Retinal pigment epithelial cell (primary cell): ENCODE measurements at regions not wholly inside any gene's neighbourhood (a gene's known extent, or its start where the extent isn't known, plus 50 kb on each side); places are given as distances from the start of the nearest gene placed in this dataset.
A peak's percentile ranks its signal among the peaks of the same experiment; 100 is the strongest.
"Not testable (repeated sequence)": the region's sequence is repeated elsewhere in the genome, so short reads cannot be mapped to it uniquely, and the experiment has no call there.

ENCODE experiments used
- DNase-seq: peaks from one replicate; pipeline ENCODE4 v3.0.0-alpha.2; 2010; ENCODE audit warnings: low read depth
- H3K4me3 ChIP-seq: 2 replicates; pipeline ENCODE4 v1.5.1; 2011; ENCODE audit warnings: mild to moderate bottlenecking, low read length, control low read depth, moderate library complexity
- TF ChIP-seq, protein P1 (sequence below): conservative IDR thresholded peaks from 2 replicates; pipeline ENCODE4 v1.5.1; 2011; ENCODE audit warnings: low read depth, low read length, control low read depth, inconsistent platforms

DNA sequence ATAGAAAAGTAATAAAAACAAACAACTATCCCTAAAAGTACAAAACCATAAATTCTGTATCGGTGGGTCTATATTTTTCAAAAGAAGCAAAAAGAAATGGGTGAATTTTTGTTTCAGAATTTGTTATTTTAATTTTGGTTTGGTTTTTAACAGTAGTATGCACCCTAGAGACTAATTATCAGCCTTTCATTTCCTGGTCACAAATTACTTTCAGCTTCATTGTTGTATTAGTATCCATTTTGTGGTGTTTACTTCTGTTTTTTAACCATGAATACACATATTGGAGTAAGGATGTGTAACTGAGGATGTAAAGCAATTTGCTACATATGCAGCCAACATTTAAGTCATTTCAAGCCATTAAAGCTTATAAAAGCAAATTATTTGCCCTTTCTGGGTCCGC, 97.8 kb downstream of the LUZP4 start:
- TF ChIP-seq, protein P1, sequence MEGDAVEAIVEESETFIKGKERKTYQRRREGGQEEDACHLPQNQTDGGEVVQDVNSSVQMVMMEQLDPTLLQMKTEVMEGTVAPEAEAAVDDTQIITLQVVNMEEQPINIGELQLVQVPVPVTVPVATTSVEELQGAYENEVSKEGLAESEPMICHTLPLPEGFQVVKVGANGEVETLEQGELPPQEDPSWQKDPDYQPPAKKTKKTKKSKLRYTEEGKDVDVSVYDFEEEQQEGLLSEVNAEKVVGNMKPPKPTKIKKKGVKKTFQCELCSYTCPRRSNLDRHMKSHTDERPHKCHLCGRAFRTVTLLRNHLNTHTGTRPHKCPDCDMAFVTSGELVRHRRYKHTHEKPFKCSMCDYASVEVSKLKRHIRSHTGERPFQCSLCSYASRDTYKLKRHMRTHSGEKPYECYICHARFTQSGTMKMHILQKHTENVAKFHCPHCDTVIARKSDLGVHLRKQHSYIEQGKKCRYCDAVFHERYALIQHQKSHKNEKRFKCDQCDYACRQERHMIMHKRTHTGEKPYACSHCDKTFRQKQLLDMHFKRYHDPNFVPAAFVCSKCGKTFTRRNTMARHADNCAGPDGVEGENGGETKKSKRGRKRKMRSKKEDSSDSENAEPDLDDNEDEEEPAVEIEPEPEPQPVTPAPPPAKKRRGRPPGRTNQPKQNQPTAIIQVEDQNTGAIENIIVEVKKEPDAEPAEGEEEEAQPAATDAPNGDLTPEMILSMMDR: no peak
- no peak for DNase-seq
- no peak overlapping the region for H3K4me3 ChIP-seq

DNA sequence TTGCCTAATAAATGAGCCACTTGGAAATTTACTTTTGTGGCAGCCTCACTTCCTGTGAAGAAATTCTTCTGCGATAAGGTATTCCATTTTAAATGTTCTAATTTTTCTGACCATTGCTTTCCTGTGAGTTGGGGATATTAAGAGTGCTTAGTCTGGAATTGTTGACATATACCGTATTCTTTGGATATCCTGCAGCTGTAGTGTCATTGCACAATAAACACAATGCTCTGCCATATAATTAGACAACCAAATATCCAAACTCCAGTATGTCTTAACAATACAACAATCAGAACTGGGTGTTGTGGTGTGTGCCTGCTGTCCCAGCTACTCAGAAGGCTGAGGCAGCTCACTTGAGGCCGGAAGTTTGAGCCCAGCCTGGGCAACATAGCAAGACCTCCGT, 99.4 kb downstream of the LUZP4 start:
- TF ChIP-seq, protein P1: no peak
- no peak overlapping the region for H3K4me3 ChIP-seq
- no peak for DNase-seq

DNA sequence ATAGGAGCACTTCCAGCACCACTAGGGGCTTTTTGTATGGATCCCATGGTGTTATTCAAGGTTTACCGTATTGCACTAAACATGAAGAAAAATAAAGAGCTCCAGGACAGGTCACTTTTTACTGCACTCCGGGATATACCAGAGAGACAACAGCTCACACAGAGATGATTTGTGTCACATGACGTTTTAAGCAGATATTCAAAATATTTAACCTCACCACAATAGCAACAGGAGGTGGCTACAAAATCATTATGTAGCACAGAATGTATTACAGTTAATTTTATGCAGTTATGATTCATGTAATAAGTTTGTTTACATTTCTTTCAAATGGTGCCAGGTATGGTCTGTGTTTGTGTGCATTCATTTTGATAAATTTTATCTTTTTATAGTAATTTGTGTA, 100.6 kb downstream of the LUZP4 start:
- DNase-seq: no peak
- TF ChIP-seq, protein P1: no peak
- no peak overlapping the region for H3K4me3 ChIP-seq

DNA sequence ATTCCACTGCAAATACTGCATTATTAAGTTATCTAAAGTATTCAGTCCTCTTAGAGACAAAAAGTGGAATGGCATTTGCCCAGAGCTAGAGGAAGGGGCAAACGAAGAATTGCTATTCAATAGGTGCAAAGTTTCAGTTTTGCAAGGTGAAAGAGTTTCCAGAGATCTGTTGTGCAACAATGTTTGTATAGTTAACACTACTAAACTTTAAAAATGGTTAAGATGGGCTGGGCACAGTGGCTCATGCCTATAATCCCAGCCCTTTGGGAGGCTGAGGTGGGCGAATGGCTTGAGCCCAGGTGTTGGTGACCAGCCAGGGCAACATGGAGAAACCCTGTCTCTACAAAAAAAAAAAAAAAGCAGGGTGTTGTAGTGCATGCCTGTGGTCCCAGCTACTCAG, 102.5 kb downstream of the LUZP4 start:
- H3K4me3 ChIP-seq: no peak overlapping the region
- TF ChIP-seq, protein P1: no peak
- no peak for DNase-seq

DNA sequence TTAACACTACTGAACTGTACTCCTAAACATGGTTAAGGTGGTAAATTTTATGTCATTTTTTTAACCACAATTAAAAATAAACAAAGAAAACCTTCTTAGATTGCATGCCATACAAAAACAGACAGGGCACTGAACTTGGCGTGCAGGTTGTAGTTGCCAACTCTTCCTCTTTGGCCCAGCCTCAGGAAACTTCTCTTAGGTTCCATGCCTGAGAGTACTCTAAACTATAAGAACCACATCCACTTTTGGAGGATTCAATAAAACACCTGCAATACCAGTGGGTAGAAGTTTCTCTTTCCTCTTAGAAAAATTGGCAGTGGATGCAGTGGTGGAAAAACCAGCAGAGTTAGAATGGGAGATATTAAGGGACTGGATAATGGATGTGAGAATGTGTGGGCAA, 103.4 kb downstream of the LUZP4 start:
- DNase-seq: no peak
- H3K4me3 ChIP-seq: no peak overlapping the region
- TF ChIP-seq, protein P1: no peak

DNA sequence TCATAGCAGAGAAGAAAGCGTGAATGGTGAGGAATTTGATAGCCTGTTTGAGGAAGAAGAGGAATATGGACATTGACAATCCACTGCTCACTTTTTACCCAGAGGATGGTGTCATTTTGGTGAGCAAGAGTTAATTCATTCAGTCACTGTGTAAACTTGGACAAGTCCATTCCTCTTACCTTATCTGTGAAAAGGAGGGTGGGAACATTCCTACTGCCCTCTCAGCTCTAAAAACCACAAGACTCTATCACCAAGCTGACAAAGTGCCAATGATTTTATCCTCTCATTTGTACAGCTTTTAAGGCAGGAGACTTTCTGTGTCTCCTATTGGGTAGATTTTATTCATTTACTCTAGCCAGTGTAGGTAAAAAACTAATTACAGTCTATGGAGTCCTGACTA, 103.8 kb downstream of the LUZP4 start:
- peak; percentile 69 for DNase-seq
- no peak overlapping the region for H3K4me3 ChIP-seq
- TF ChIP-seq, protein P1: no peak

DNA sequence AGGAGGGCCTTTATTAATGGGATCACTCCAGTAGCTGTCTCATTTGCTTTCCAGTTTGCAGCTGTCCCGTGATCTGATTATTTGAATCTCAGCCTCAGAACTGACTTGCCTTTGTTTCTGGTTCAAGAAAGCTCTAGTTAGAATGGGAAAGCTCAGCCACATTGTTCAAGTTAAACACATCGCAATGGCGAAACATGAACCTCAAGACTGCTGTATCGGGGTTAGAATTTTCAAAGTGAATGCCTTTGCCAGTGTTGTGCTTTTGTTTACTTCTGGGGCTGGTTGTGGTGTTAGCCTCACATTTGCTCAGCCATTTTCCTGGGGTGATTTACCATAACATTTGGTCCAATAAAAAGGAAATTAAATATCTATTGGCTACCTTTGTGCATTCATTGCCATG, 105.3 kb downstream of the LUZP4 start:
- H3K4me3 ChIP-seq, DNase-seq: not testable (repeated sequence)

DNA sequence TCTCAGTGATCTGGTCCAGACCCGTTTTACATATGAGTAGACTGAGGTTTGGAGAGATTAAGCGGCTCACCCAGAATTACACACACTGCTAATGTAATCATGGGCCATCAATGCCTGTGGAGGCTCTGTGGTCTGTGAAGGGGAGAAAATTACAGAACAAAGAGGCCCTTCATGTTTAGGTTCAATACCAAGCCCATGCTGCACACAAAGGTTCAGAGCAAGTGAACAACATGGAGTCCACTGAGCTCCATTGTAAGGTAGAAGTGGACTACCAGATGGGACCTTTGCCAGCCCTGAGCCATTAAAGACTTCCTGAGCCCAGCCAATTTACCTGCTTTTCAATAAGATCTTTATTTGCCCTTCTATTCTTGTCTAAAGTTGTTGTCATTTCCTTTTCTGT, 109.8 kb downstream of the LUZP4 start:
- no peak for DNase-seq
- TF ChIP-seq, protein P1: no peak
- H3K4me3 ChIP-seq: no peak overlapping the region
